ENCODE measurements at regions not wholly inside any gene's neighbourhood (a gene's known extent, or its start where the extent isn't known, plus 50 kb on each side); places are given as distances from the start of the nearest gene placed in this dataset.

- DNase-seq (ENCODE audit: low read depth): no peak
Observed at GRCh38 chr7:117973975-117974374, 100.7 kb upstream of the CTTNBP2 start.

GRCh38 chr7:117974891-117975290 lies 101.7 kb upstream of the CTTNBP2 start:
- DNase-seq (ENCODE audit: low read depth): no peak

GRCh38 chr7:117975476-117975875 lies 102.2 kb upstream of the CTTNBP2 start:
- DNase-seq (ENCODE audit: low read depth): no peak

- no peak for DNase-seq (ENCODE audit: low read depth)
Observed at GRCh38 chr7:117979954-117980497, 106.8 kb upstream of the CTTNBP2 start.

- no peak for DNase-seq (ENCODE audit: low read depth)
Observed at GRCh38 chr7:117982071-117983055, 109.1 kb upstream of the CTTNBP2 start.

GRCh38 chr7:117986645-117987269 lies 113.5 kb upstream of the CTTNBP2 start:
- no peak for DNase-seq (ENCODE audit: low read depth)

- DNase-seq (ENCODE audit: low read depth): no peak
Observed at GRCh38 chr7:117990834-117991233, 117.6 kb upstream of the CTTNBP2 start.

GRCh38 chr7:117992635-117993376 lies 119.6 kb upstream of the CTTNBP2 start:
- no peak for DNase-seq (ENCODE audit: low read depth)

- DNase-seq (ENCODE audit: low read depth): no peak
Observed at GRCh38 chr7:117993377-117994003, 120.2 kb upstream of the CTTNBP2 start.

GRCh38 chr7:117995850-117996650 lies 122.8 kb upstream of the CTTNBP2 start:
- DNase-seq (ENCODE audit: low read depth): no peak

GRCh38 chr7:117997862-117998825 lies 124.9 kb upstream of the CTTNBP2 start:
- DNase-seq (ENCODE audit: low read depth): no peak

GRCh38 chr7:118000480-118001202 lies 127.4 kb upstream of the CTTNBP2 start:
- DNase-seq (ENCODE audit: low read depth): no peak

GRCh38 chr7:118003476-118003875 lies 130.2 kb upstream of the CTTNBP2 start:
- no peak for DNase-seq (ENCODE audit: low read depth)

- no peak for DNase-seq (ENCODE audit: low read depth)
Observed at GRCh38 chr7:118005026-118005425, 131.8 kb upstream of the CTTNBP2 start.

- DNase-seq (ENCODE audit: low read depth): no peak
Observed at GRCh38 chr7:118006979-118007378, 133.7 kb upstream of the CTTNBP2 start.

- DNase-seq (ENCODE audit: low read depth): no peak
Observed at GRCh38 chr7:118009419-118009818, 136.2 kb upstream of the CTTNBP2 start.

GRCh38 chr7:118011652-118012051 lies 138.4 kb upstream of the CTTNBP2 start:
- DNase-seq (ENCODE audit: low read depth): no peak

- no peak for DNase-seq (ENCODE audit: low read depth)
Observed at GRCh38 chr7:118013252-118014010, 140.2 kb upstream of the CTTNBP2 start.
